ENCODE measurements at regions not wholly inside any gene's neighbourhood (a gene's known extent, or its start where the extent isn't known, plus 50 kb on each side); places are given as distances from the start of the nearest gene placed in this dataset.
"Not testable (repeated sequence)": the region's sequence is repeated elsewhere in the genome, so short reads cannot be mapped to it uniquely, and the experiment has no call there.

DNA sequence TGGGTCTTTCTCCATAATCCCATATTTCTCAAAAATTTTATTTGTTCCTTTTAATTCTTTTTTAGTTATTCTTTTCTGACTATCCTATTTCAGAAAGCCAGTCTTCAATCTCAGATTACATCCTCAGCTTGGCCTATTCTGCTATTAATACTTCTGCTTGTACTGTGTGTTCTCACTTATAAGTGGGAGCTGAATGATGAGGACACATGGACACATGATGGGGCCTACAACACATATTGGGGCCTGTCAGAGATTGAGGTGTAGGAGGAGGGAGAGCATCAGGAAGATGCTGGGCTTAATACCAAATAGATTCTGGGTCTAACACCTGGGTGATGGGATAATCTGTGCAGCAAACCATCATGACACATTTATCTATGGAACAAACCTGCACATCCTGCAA is 82.3 kb downstream of the MAGEE1 start:
- FAIRE-seq: no peak

GRCh38 chrX:76517544-76517943 is 90.0 kb downstream of the MAGEE1 start:
- no peak for FAIRE-seq

- FAIRE-seq: no peak
Measured at GRCh38 chrX:76520273-76521054, 93.0 kb downstream of the MAGEE1 start.

GRCh38 chrX:76535675-76536074 is 108.2 kb downstream of the MAGEE1 start:
- FAIRE-seq: not testable (repeated sequence)

DNA sequence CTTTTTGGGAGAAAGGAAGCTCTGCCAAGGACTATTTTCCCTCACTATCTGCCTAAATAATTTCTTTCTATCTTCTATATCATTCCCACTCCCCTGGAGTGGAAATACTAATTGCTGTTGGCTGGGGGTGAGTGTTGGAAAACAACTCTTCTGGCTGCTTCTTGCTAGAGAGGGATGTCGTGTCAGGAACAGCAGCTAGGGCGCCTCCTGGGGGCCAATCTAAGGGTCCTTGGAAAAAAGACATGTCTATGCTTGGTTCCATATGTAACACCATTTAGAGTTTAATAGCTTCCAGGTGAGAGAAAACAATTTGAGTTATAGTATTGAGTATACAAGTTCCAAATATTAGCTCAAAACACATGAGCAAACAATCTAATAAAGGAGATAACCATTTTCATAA is 111.3 kb downstream of the MAGEE1 start:
- FAIRE-seq: no peak

- not testable (repeated sequence) for FAIRE-seq
Measured at GRCh38 chrX:76543381-76543780, 115.9 kb downstream of the MAGEE1 start.

DNA sequence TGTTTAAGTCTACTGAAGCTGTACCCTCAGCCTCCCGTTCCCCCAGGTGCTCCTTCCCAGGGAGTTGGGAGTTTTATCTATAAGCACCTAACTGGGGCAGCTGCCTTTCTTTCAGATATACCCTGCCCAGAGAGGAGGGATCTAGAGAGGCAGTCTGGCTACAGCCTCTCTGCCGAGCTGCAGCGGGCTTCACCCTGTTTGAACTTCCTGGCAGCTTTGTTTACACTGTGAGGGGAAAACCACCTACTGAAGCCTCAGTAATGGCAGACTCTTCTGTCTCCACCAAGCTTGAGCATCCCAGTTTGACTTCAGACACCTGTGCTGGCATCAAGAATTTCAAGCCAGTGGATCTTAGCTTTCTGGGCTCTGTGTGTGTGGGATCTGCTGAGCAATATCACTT is 122.5 kb downstream of the MAGEE1 start:
- no peak for FAIRE-seq

- no peak for FAIRE-seq
Measured at GRCh38 chrX:76555269-76555668, 127.8 kb downstream of the MAGEE1 start.

- FAIRE-seq: peak; percentile 19
Measured at GRCh38 chrX:76555816-76556215, 128.3 kb downstream of the MAGEE1 start.

- not testable (repeated sequence) for FAIRE-seq
Measured at GRCh38 chrX:76564842-76565241, 137.3 kb downstream of the MAGEE1 start.

- FAIRE-seq: peak; percentile 16
Measured at GRCh38 chrX:76605390-76605789, 177.9 kb downstream of the MAGEE1 start.

DNA sequence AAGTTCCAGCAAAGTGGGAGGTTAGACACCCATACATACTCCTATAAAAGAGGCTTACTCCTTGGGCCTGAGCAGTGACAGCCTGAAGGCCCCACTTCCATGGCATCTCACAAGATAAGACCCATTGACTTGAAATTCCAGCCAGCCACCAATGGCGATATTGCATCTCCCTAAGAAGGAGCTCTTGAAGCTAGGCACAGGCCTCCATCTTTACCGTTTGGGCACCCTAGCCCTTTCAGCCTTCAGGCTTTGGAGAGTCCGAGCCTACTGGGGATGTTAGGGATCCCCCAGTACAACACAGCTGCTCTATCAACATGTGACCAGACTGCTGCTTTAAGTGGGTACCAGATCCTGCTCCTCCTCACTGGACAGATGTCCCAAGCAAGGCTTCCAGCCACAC is 189.5 kb downstream of the MAGEE1 start:
- no peak for FAIRE-seq

GRCh38 chrX:76643590-76643989 is 216.1 kb downstream of the MAGEE1 start:
- FAIRE-seq: no peak

DNA sequence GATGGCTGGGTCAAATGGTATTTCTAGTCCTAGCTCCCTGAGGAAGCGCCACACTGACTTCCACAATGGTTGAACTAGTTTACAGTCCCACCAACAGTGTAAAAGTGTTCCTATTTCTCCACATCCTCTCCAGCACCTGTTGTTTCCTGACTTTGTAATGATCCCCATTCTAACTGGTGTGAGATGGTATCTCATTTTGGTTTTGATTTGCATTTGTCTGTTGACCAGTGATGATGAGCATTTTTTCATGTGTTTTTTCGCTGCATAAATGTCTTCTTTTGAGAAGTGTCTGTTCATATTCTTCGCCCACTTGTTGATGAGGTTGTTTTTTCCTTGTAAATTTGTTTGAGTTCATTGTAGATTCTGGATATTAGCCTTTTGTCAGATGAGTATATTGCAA is 223.9 kb downstream of the MAGEE1 start:
- FAIRE-seq: not testable (repeated sequence)

GRCh38 chrX:76657499-76657898 is 230.0 kb downstream of the MAGEE1 start:
- FAIRE-seq: no peak

All from A204.1 (cell line).